ENCODE measurements at regions not wholly inside any gene's neighbourhood (a gene's known extent, or its start where the extent isn't known, plus 50 kb on each side); places are given as distances from the start of the nearest gene placed in this dataset.

GRCh38 chr7:13414661-13415107 lies 574.8 kb downstream of the ETV1 start:
- POLR2A ChIA-PET: no interaction called here

More at GRCh38 chr7:13414661-13415107, 574.8 kb downstream of the ETV1 start:
- no TSS peak for BruUV-seq (replicated peaks)
- no peak for TF ChIP-seq POLR2AphosphoS5 (IDR thresholded peaks at IDR 0.05; ENCODE audit: low read depth, low read length)
- TF ChIP-seq, protein P1, sequence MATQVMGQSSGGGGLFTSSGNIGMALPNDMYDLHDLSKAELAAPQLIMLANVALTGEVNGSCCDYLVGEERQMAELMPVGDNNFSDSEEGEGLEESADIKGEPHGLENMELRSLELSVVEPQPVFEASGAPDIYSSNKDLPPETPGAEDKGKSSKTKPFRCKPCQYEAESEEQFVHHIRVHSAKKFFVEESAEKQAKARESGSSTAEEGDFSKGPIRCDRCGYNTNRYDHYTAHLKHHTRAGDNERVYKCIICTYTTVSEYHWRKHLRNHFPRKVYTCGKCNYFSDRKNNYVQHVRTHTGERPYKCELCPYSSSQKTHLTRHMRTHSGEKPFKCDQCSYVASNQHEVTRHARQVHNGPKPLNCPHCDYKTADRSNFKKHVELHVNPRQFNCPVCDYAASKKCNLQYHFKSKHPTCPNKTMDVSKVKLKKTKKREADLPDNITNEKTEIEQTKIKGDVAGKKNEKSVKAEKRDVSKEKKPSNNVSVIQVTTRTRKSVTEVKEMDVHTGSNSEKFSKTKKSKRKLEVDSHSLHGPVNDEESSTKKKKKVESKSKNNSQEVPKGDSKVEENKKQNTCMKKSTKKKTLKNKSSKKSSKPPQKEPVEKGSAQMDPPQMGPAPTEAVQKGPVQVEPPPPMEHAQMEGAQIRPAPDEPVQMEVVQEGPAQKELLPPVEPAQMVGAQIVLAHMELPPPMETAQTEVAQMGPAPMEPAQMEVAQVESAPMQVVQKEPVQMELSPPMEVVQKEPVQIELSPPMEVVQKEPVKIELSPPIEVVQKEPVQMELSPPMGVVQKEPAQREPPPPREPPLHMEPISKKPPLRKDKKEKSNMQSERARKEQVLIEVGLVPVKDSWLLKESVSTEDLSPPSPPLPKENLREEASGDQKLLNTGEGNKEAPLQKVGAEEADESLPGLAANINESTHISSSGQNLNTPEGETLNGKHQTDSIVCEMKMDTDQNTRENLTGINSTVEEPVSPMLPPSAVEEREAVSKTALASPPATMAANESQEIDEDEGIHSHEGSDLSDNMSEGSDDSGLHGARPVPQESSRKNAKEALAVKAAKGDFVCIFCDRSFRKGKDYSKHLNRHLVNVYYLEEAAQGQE (IDR thresholded peaks at IDR 0.05; ENCODE audit: low read depth): no peak
- TF ChIP-seq, protein P2, sequence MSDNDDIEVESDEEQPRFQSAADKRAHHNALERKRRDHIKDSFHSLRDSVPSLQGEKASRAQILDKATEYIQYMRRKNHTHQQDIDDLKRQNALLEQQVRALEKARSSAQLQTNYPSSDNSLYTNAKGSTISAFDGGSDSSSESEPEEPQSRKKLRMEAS (IDR thresholded peaks at IDR 0.05): no peak
- TF ChIP-seq, protein P3, sequence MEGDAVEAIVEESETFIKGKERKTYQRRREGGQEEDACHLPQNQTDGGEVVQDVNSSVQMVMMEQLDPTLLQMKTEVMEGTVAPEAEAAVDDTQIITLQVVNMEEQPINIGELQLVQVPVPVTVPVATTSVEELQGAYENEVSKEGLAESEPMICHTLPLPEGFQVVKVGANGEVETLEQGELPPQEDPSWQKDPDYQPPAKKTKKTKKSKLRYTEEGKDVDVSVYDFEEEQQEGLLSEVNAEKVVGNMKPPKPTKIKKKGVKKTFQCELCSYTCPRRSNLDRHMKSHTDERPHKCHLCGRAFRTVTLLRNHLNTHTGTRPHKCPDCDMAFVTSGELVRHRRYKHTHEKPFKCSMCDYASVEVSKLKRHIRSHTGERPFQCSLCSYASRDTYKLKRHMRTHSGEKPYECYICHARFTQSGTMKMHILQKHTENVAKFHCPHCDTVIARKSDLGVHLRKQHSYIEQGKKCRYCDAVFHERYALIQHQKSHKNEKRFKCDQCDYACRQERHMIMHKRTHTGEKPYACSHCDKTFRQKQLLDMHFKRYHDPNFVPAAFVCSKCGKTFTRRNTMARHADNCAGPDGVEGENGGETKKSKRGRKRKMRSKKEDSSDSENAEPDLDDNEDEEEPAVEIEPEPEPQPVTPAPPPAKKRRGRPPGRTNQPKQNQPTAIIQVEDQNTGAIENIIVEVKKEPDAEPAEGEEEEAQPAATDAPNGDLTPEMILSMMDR (IDR thresholded peaks at IDR 0.05 in 2 of 3, conservative IDR thresholded peaks at IDR 0.05 in 1 of 3; ENCODE audit: borderline replicate concordance in 1 of 3, insufficient read depth in 1 of 3, low read depth in 2 of 3, low read length in 2 of 3): no peak
- TF ChIP-seq TCF7L2 (IDR thresholded peaks at IDR 0.05; ENCODE audit: borderline replicate concordance, extremely low read depth, insufficient read depth, insufficient read length): no peak
- TF ChIP-seq EZH2phosphoT487 (IDR thresholded peaks at IDR 0.05; ENCODE audit: borderline replicate concordance): no peak
- no peak for TF ChIP-seq ZNF274 (IDR thresholded peaks at IDR 0.05; ENCODE audit: low read depth, low read length)
- TF ChIP-seq EZH2 (IDR thresholded peaks at IDR 0.05): no peak
- no peak for TF ChIP-seq CEBPB (IDR thresholded peaks at IDR 0.05; ENCODE audit: low read depth)
- no peak for TF ChIP-seq POLR2A (IDR thresholded peaks at IDR 0.05; ENCODE audit: borderline replicate concordance, extremely low read depth, insufficient read depth, insufficient read length)
- TF ChIP-seq, protein P4, sequence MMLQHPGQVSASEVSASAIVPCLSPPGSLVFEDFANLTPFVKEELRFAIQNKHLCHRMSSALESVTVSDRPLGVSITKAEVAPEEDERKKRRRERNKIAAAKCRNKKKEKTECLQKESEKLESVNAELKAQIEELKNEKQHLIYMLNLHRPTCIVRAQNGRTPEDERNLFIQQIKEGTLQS (IDR thresholded peaks at IDR 0.05): no peak
- TF ChIP-seq SIN3A (IDR thresholded peaks at IDR 0.05; ENCODE audit: low read depth): no peak
- TF ChIP-seq CBX3 (IDR thresholded peaks at IDR 0.05; ENCODE audit: low read depth): no peak
- no peak for TF ChIP-seq ELF1 (IDR thresholded peaks at IDR 0.05; ENCODE audit: borderline replicate concordance, low read depth)
- TF ChIP-seq YY1 (IDR thresholded peaks at IDR 0.05; ENCODE audit: extremely low read depth, insufficient replicate concordance, low read depth, low read length): no peak
- no peak for TF ChIP-seq FOSL1 (IDR thresholded peaks at IDR 0.05; ENCODE audit: low read depth)
- TF ChIP-seq ZFX (IDR thresholded peaks at IDR 0.05): no peak
- no peak for TF ChIP-seq SRF (IDR thresholded peaks at IDR 0.05; ENCODE audit: low read depth)
- no peak for TF ChIP-seq EGR1 (IDR thresholded peaks at IDR 0.05; ENCODE audit: low read depth)
- TF ChIP-seq ZBTB33 (IDR thresholded peaks at IDR 0.05; ENCODE audit: extremely low read depth, insufficient replicate concordance, low read length): no peak
- no peaks in the 10 kb centered on the region for H3K9me2 ChIP-seq (ENCODE audit: insufficient read depth)
- ChIA-PET RAD21 (ENCODE audit: low non-redundant PET in 1 of 2, low total read pairs in 2 of 2, uncharacterized antibody in 2 of 2, unreplicated experiment in 2 of 2) (no interaction called here), CTCF (interaction anchor here (1.2 kb wide), 1 partner anchor 132 kb away, joined by 3 read pairs; no protein-coding TSS in a partner anchor)
- no peaks in the 10 kb centered on the region for H3K9me3 ChIP-seq (ENCODE audit: control insufficient read depth in 1 of 2, insufficient read depth in 1 of 2, low read depth in 1 of 2, low read length in 2 of 2)
- H3K36me3 ChIP-seq (ENCODE audit: control insufficient read depth in 1 of 2, insufficient read depth in 2 of 2, low read length in 2 of 2): no peaks in the 10 kb centered on the region
- H3K4me1 ChIP-seq (ENCODE audit: control insufficient read depth in 1 of 2, insufficient read depth in 2 of 2, low read length in 2 of 2): no peaks in the 10 kb centered on the region
- H2AFZ ChIP-seq (ENCODE audit: low read depth, low read length, poor library complexity, severe bottlenecking): no peak overlapping the region
- DNase-seq (ENCODE audit: low read depth, low spot score) (no peak), ATAC-seq (no peak)
- no peak overlapping the region for H3K4me2 ChIP-seq (ENCODE audit: low read length)
- H3K27me3 ChIP-seq (ENCODE audit: insufficient read depth, low read length): no peaks in the 10 kb centered on the region
- intact Hi-C loops (cut with micrococcal nuclease): no loop called here
- H3K4me3 ChIP-seq (replicated peaks in 1 of 2; ENCODE audit: low read depth in 1 of 2, low read length in 2 of 2): no peak overlapping the region
- no peak overlapping the region for H3K27ac ChIP-seq (ENCODE audit: low read depth, low read length)
- no peaks in the 10 kb centered on the region for H3K79me2 ChIP-seq (ENCODE audit: insufficient read depth, low read length)
- no peaks in the 10 kb centered on the region for H4K20me1 ChIP-seq (ENCODE audit: insufficient read depth)
- H3K9ac ChIP-seq (ENCODE audit: low read length): no peak overlapping the region

Data from HCT116 (cell line).